ENCODE measurements at regions not wholly inside any gene's neighbourhood (a gene's known extent, or its start where the extent isn't known, plus 50 kb on each side); places are given as distances from the start of the nearest gene placed in this dataset.

GRCh38 chr13:65582160-65582559, 1648.0 kb downstream of the PCDH9 start:
- Histone ChIP-seq H3K9ac (ENCODE audit: low read depth, low read length) (no peak overlapping the region), H3K79me1 (ENCODE audit: low read depth in 1 of 2, low read length in 2 of 2) (no peaks in the 10 kb centered on the region), H3K18ac (ENCODE audit: low read depth, low read length) (no peak overlapping the region), H2BK20ac (ENCODE audit: low read depth, low read length) (no peak overlapping the region), H2AFZ (replicated peaks; ENCODE audit: low read length, poor library complexity) (no peak overlapping the region), H2BK15ac (ENCODE audit: low read depth, low read length) (no peak overlapping the region), H3K4ac (ENCODE audit: low read depth, low read length) (no peak overlapping the region), H3K56ac (ENCODE audit: extremely low read depth, insufficient read depth, low read length) (no peak overlapping the region), H3K9me1 (ENCODE audit: insufficient read depth, low read length) (no peaks in the 10 kb centered on the region), H3K4me3 (ENCODE audit: insufficient read depth, low read depth, low read length) (no peak overlapping the region), H3K14ac (replicated peaks; ENCODE audit: low read depth, low read length) (no peak overlapping the region), H3K27ac (ENCODE audit: insufficient read depth, low read length) (no peak overlapping the region), H3K4me1 (ENCODE audit: control insufficient read depth, insufficient read depth, low read length) (no peaks in the 10 kb centered on the region), H4K91ac (ENCODE audit: insufficient read depth, low read depth, low read length) (no peak overlapping the region), H4K8ac (ENCODE audit: low read depth in 2 of 2, low read length in 2 of 2) (no peak overlapping the region), H2AK9ac (replicated peaks; ENCODE audit: low read depth, low read length, poor library complexity) (no peak overlapping the region), H4K20me1 (ENCODE audit: insufficient read depth, low read length) (no peaks in the 10 kb centered on the region), H3K9me3 (ENCODE audit: control insufficient read depth, insufficient read depth, low read length) (no peaks in the 10 kb centered on the region), H4K5ac (ENCODE audit: low read depth, low read length) (no peak overlapping the region), H2BK120ac (ENCODE audit: low read depth, low read length) (no peak overlapping the region), H3K27me3 (ENCODE audit: control insufficient read depth, insufficient read depth, low read length) (no peaks in the 10 kb centered on the region), H3K36me3 (ENCODE audit: control insufficient read depth, insufficient read depth, low read length) (no peaks in the 10 kb centered on the region), H2BK5ac (ENCODE audit: low read depth, low read length, poor library complexity, severe bottlenecking) (no peak overlapping the region), H3K23ac (ENCODE audit: low read depth, low read length) (no peak overlapping the region), H2AK5ac (ENCODE audit: low read depth, low read length) (no peak overlapping the region), H3K4me2 (ENCODE audit: low read depth, low read length) (no peak overlapping the region)
- CTCF ChIA-PET, result interaction anchor here (0.6 kb wide), 1 partner anchor 1192 kb away, joined by 7 read pairs; no protein-coding TSS in a partner anchor
- intact Hi-C loops (cut with micrococcal nuclease) (no loop called here), in situ Hi-C loops (cut with MboI; ENCODE audit: low sequenced_read_pairs) (no loop called here), dilution Hi-C loops (cut with HindIII; ENCODE audit: low sequenced_read_pairs, unreplicated experiment) (no loop called here)
- no TSS peak for BruUV-seq (replicated peaks)
- TF ChIP-seq SMC3 (IDR thresholded peaks at IDR 0.05; ENCODE audit: low read depth, low read length) (no peak), POLR2A (IDR thresholded peaks at IDR 0.05; ENCODE audit: low read depth, low read length) (no peak), FOS (IDR thresholded peaks at IDR 0.05; ENCODE audit: low read depth, low read length) (no peak), NFE2L2 (IDR thresholded peaks at IDR 0.05; ENCODE audit: low read depth, low read length) (no peak), RCOR1 (IDR thresholded peaks at IDR 0.05; ENCODE audit: insufficient replicate concordance, low read length) (no peak), MXI1 (IDR thresholded peaks at IDR 0.05; ENCODE audit: borderline replicate concordance, low read depth, low read length) (no peak), USF2 (IDR thresholded peaks at IDR 0.05; ENCODE audit: low read depth, low read length) (no peak), BHLHE40 (IDR thresholded peaks at IDR 0.05; ENCODE audit: low read depth, low read length) (no peak), RAD21 (IDR thresholded peaks at IDR 0.05; ENCODE audit: low read length) (no peak), MAZ (IDR thresholded peaks at IDR 0.05; ENCODE audit: borderline replicate concordance, low read depth, low read length) (no peak), CHD1 (IDR thresholded peaks at IDR 0.05; ENCODE audit: low read depth, low read length) (no peak), CTCF (conservative IDR thresholded peaks at IDR 0.05; ENCODE audit: low read depth, low read length) (no peak), ELK1 (IDR thresholded peaks at IDR 0.05; ENCODE audit: borderline replicate concordance, low read depth, low read length) (no peak), CEBPB (IDR thresholded peaks at IDR 0.05; ENCODE audit: low read depth, low read length) (no peak), MAFK (IDR thresholded peaks at IDR 0.05; ENCODE audit: low read depth, low read length) (no peak), RFX5 (IDR thresholded peaks at IDR 0.05; ENCODE audit: low read depth, low read length) (no peak)
- no peak for ATAC-seq (ENCODE audit: low read depth)
- POLR2A ChIA-PET (ENCODE audit: unreplicated experiment), result no interaction called here
- no peak for DNase-seq
